GM18861 (cell line): ENCODE measurements at regions not wholly inside any gene's neighbourhood (a gene's known extent, or its start where the extent isn't known, plus 50 kb on each side); places are given as distances from the start of the nearest gene placed in this dataset.

Source experiments
- ATAC-seq: cut with Tn5 transposase; IDR thresholded peaks from one replicate; pipeline ENCODE4 v1.9.1; 2021; ENCODE audit not compliant: unreplicated experiment

DNA sequence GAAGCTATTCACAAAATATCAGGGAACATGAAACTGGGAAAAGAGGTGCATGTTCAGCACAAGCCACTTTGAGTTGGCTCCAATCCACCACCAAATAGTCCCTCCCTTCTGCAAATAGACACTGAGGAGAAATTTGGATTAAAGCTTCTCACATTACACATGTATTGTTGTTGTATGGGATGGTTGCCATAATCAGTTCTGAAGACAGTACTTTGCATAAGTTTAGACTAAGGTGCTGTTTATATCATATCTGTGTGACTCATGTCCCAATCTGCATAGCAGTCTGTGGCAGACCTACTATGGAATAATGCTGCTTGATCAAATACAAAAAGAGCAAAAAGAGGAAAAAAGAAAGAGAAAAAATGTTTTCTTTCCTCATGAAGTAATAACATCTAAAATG is 376.7 kb upstream of the DDI1 start:
- no peak for ATAC-seq

DNA sequence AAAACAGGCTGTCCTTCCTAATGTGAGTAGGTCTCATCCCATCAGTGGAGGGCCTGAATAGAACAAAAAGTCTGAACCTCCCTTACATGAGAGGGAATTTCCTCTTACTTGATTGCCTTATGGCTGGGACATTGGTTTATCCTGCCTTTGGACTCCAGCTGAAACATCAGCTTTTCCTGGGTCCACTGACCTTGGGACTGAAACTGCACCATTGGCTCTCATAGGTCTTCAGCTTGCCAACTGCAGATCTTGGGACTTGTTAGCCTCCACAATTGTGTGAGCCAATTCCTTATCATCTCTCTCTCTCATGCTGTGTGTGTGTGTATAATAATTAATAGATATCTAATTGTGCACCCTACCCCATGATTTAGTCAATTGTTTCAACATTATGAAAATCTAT is 375.3 kb upstream of the DDI1 start:
- ATAC-seq, result no peak

DNA sequence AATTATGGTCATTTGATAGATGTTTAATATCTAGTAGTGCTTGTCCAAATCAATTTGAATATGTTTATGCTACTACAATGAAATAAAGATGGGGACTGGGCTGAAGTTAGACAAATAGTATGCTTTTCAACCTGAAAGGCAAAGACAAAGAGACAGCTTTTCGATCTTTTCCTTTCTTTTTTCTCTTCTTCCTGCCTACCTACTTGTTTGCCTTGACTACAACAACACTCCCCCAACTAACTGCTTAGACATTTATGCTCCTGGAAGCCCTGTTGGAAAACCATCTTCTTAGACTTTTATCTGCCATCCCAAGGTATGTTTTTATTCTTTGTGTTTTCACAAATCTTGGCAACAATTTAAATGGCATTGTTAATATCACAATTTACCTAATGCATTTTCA is 374.4 kb upstream of the DDI1 start:
- no peak for ATAC-seq

DNA sequence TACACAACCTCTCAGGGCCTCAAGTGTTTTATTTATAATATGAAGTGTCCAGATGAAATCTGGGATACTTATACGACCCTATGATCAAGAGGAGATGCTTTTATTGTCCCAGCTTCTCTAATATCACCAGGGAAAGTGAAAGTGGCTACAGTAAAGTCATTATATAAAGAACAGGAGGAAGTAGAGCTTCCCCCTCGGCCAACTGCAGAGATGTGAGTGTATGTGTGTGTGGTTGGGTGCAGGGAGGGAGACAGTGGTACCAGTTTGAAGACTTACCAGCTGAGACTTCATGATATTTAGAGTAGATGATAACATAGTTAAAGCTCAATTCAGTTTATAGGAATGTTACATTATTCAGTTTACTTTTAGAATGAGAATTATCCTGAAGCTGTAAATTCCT is 373.6 kb upstream of the DDI1 start:
- ATAC-seq, result no peak

DNA sequence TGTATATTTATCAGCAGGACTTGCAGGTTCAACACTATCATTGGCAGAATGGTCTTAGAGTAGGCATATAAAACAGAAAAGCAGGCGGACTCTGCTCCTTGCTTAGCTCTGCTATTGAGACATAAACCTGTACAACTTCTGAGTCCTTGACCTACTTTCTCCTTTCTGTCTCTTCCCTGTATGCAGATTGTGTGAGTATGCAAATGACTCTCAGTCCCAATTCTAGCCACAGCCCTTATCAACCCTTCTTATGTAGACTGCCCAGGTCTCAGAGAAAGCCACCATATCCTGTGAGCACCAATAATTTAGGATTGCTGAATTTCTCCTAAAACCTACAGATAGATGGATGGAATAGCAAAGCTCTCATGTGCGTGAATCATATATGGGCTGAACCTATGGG is 367.6 kb upstream of the DDI1 start:
- ATAC-seq, result no peak

DNA sequence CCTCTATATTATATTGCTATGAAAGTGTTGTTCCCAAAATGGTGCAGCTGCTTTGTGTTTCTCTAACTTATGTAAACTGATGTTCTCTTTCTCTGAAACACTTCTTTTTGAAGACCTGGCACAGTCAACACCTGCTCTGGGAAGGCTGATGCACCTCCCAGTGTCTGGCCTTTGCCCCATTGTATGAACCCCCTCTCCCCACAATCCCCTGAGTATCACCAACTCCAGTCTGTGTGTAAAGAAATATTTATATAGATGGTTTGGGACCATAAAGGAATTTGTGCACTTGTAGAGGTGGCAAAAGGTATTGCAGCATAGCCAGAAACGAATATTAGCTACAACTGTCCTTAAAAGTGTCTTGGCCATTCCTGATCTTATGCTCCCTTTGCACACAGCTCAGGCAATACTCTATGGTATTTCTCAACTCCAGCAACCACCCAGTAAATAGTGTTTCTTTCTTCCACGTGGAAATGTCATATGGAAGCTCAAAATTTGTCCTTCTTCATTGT is 365.2 kb upstream of the DDI1 start:
- ATAC-seq, result no peak

DNA sequence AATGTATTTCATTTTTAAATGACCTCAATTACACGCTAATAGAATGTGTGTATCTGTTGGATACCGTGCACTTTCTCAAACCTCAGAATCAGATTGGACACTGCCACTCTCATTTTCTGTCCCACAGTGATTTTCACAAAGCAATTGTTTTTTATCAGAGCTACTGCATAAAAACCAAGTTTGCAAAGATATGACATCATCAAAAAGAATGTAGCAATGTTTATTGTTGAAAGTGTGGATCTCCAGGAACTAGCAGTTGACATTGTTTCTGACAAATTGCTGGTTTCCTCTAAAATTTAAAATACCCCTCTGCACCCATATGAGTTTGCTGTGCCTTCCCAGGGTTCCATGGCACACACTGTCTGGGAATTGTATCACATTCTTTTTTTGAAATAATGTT is 362.7 kb upstream of the DDI1 start:
- no peak for ATAC-seq

DNA sequence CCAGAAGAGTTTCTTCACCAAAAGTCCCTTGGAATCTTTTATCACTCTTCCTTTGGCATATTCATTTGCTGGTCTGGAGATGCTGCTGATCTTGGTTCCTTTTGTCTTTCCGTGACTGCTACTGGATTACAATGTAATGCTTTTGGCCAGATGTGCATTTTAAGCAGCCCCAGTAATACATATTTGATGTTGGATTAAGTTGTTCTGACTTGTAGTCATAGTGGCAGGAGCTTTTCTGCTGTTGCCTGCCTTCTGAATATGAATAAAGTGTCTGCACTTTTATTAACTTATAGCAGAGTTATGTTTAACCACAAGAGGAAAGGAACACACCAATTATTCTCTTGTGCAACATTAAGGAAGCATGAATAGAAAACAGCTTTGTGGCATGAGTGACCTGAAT is 360.0 kb upstream of the DDI1 start:
- ATAC-seq, result no peak

DNA sequence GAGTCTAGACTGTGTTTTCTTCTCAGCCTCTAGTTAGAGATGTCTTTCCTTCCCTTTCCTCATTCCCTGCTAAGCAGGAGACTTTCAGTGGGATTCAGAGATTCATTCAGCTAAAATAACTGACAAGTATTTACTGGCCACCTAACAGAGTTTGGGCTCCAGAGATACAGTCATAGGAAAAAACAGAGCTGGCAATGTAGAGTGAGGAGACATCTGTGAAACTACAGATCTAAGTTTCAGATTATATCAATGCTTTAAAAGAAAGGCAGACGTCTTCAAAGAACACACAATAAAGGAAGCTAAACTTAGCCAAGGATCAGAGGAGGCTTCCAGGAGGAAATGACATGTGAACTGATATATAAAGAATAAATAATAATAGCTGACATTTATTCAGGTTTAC is 355.6 kb upstream of the DDI1 start:
- no peak for ATAC-seq

DNA sequence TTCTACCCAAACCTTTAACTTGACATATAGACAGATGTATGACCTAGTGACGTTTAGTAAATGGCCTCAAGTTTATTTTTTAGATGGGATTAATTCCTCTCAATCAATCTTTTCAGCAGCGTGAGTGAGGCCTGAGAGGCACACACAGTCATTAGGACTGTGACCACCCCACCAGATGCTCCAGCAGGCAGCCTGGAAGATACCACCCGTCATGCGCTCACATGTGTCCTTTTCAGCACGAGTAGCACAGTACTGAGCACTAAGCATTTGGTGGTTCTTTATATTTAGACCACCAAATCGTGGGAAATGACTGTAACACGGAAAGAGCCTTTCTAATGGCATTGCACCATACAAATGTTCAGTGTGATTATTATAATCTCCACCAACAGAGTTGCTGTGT is 354.6 kb upstream of the DDI1 start:
- ATAC-seq, result peak; percentile 8

DNA sequence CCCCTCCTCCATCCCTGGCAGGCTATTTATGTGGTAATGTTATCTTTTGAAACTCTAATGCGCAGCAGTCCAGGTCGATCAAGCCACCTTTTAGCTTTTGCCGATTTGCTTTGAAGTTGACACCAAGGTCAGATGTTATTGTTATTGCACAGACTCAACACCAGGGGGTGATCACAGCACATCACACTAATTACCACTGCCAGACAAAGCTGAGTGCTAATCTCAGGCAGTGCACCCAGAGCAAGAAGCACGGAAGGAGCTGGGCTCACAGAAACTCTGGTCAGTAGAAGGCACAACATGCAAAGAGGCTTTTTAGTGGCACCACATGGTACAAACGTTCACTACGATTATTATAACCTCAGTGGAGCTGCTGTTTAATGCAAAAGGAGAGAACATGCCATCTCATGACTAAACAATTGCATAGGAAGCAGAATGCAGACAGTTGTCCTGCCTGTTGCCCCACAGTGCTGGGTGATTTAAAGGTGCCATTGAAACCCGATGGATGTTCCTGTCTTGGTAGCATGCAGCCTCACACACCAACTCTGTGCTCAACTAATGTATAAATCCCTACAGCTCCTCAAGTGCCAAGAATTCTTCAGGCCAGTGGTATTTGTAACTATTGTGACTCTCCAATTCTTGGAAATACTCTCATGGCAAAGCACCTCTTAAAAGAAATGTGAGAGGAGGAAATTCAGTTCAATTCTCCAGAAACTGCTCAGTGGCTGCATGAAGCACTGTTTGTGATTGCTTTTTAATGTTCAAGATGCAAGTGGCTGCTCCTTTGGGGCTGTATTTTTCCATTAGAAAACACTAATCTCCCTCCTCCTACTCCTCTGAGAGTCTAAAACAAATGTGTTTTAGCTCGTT is 353.9 kb upstream of the DDI1 start:
- ATAC-seq, result peak; percentile 93

DNA sequence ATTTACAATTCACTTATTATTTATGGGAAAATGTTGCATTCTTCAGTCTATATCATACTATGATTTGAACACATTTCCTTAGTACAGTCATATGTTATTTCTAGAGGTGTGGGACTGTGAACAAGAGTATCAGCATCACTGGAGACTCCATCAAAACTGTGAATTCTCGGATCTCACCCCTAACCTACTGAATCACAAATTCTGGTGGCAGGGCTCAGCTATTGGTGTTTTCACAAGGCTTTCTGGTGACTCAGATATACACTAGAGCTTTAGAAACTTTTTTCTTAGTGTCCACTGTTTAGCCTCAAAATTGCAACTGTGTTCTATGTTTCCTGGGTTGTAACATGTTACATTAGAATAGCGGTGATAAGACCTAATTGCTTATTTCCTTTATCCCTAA is 352.9 kb upstream of the DDI1 start:
- no peak for ATAC-seq

DNA sequence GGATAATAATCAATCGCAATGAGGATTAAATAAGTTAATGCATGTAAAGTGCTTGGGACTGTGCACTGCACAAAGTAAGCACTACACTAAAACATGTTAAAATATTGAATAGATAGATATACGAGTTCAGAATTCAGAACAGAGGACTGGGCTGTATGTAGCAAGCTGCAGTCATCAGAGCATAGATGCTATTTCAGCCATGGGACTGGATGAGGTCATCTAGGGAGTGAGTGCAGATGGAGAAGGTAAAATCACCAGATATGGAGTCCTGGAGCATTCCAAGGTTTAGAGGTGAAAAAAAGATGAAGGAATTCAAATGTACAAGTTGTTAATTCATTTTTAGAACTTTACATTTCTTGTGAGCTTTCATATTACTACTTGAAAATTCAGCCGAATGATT is 347.5 kb upstream of the DDI1 start:
- no peak for ATAC-seq

DNA sequence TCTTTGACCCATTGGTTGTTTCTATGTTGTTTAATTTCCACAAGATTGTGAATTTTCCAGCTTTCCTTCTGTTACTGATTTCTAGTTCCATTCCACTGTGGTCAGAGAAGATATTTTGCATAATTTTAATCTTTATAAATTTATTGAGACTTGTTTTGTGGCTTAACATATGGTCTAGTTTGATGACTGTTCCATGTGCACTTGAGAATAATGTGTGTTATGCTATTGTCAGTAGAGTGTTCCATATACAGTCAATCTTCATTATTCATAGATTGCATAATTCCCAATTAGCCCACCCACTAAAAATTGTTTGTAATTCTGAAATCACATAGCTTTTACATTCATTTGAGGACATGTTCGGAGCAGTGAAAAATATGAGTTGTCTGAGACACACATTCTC is 346.1 kb upstream of the DDI1 start:
- no peak for ATAC-seq

DNA sequence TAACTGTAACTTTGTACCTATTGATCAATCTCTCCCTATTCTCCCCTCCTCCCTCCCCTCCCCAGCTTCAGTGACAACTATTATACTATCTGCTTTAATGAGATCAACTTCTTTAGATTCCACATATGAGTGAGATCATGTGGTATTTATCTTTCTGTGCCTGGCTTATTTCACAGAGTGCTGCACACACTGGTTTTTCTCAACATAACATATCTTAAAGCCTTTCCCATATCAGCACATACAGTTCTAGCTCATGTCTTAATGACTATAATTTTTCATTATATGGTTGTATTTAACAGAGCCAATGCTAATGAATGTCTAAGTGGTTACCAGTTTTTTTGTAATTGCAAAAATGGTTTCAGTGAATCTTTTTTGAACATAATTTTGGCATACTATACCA is 340.3 kb upstream of the DDI1 start:
- ATAC-seq, result no peak

DNA sequence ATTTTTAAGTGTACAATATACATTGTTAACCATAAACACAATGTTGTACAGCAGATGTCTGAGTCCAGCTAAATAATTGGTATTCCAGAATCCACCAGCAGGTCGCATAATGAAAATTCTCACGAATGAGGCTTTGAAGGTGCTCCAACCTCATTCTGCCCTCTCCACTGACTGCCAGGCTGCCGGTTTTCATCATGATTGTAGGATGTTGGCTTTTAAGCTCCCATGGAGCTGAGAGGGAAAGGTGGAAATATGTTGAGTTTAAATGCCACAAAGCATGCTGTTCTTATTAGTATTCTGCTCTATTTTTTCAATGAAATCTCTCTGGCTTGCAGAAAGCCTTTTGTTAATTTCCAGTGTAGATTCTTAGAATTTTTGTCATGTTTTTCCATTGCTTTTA is 337.2 kb upstream of the DDI1 start:
- no peak for ATAC-seq

DNA sequence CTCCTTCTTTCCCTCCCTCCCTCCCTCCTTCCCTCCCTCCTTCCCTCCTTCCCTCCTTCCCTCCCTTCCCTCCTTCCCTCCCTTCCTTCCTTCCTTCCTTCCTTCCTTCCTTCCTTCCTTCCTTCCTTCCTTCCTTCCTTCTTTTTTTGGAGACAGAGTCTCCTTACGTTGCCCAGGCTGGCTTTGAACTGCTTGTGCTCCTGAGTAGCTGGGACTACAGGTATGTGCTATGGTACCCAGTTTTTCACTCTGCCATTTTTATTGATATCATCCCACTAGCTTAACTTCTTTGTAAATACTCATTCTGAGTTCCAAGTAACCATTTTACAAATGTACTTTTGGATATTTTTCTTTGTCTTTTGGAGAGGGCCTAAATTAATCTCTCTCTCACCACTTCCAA is 336.8 kb upstream of the DDI1 start:
- no peak for ATAC-seq

DNA sequence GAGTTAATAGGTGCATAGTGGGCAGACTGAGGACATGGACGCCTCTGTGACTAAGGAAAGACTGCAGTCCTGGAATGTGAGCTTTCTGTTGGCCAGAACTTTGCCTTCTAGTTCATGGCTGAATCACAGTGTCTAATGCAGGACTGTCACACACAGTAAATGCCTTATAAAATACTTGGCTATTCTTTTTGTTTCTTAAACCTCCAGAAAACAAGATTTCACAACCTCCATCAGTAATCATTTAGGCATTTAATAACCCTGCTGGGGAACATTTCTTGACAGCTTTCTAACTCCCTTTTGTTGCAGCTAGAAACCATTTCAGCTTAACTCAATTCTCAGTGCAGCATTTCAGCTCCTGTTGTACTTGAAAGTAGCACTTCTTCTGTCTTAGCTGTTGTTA is 335.8 kb upstream of the DDI1 start:
- ATAC-seq, result no peak

DNA sequence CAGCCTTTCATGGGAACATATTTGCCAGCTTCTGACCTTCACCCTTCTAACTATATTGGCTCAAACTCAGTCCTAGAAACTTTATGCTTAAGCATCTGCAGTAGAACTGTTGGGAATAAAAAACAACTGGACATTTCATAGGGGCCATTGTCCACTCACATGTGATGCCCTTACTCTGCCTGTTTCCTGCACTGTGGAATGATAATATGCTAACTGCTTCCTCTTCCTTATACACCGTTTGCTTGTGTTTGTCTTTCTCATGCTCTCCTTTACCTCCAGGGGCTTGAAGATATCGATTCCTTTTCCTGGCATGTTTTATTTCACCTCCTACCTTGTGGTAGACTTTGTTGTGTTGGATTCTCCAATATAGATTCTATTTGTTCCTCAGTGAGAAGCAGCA is 333.0 kb upstream of the DDI1 start:
- ATAC-seq, result no peak

DNA sequence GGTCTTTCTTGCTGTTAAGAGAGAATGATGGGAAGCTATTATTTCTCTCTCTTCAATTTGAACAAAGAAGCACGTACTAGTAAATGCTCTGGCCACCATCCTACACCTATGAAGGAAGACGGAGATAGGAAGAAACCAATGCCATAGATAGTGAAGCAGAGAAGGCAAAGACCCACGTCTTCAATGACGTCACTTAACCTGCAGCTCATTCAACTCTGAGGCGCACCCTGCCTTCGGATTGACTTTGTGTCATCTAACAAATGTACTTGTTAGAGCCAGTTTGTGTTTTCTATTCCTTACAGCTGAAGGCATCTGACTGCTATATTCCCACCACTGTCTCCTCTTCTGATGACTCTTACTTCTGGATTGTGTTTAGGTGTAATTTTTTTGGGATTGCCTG is 332.5 kb upstream of the DDI1 start:
- no peak for ATAC-seq

DNA sequence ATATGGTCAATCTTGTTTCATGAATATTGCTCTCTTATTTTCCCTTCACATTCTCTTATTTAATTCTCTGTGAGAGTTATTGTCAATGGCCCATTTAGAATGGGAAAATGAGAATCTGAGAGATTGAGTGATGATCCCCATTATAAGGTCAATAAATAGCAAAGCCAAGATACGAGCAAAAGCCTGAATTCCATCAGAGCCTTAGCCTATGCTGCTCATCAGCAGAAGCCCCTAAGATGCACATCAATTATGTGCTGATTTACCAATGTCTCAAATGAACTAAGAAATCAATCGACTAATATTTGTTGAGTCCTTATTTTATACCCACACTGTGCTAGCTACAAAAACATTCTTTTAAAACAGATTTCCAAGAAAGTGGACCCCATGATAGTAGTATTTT is 330.8 kb upstream of the DDI1 start:
- ATAC-seq, result no peak

DNA sequence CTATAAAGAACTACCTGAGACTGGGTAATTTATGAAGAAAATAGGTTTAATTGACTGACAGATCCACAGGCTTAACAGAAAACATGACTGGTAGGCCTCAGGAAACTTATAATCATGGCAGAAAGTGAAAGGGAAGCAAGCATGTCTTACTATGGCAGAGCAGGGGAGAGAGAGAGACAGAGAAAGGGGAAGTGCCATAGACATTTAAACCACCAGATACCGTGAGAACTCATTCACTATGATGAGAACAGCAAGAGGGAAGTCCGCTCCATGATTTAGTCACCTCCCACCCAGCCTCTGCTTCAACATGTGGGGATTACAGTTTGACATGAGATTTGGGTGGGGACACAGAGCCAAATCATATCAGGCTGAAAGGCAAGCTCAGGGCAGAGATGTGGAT is 327.1 kb upstream of the DDI1 start:
- peak; percentile 83 for ATAC-seq

DNA sequence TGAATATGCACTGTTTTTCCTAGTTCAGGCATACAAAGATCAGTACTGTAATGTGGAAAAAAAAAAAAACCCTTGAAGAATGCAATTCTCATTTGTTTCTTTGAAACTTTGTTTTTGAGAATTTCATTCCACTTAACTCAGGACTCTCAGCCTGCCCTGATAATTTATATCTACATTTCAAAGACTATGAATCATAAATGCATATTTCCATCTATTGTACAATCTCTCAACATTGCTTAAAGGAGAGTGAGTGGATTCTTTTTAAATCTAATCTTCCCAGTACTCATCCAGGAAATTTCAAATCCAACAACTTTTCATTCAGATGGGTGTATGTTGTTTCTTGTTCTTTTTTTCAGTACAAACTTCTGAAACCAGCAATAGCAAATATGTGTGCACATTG is 322.2 kb upstream of the DDI1 start:
- no peak for ATAC-seq
